Fibroblast of skin of left biceps (primary cell): ENCODE measurements at regions not wholly inside any gene's neighbourhood (a gene's known extent, or its start where the extent isn't known, plus 50 kb on each side); places are given as distances from the start of the nearest gene placed in this dataset.
"Not testable (repeated sequence)": the region's sequence is repeated elsewhere in the genome, so short reads cannot be mapped to it uniquely, and the experiment has no call there.

ENCODE experiments used
- DNase-seq, 2 experiments: peaks; one replicate each; pipeline ENCODE4 v3.0.0-alpha.2; 2013; ENCODE audit warnings: low read depth in 2 of 2

DNA sequence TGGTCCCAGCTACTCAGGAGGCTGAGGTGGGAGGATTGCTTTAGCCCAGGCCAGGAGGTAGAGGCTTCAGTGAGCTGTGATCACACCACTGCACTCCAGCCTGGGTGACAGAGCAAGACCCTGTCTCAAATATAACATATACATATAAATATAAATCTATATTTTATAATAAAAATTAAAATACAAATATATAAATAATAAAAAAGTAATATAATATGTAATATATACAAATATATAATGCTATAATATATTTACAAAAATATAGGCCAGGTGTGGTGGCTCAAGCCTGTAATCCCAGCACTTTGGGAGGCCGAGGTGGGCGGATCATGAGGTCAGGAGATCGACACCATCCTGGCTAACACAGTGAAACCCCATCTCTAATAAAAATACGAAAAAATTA is 131.4 kb downstream of the MFAP3L start:
- DNase-seq, result not testable (repeated sequence)

DNA sequence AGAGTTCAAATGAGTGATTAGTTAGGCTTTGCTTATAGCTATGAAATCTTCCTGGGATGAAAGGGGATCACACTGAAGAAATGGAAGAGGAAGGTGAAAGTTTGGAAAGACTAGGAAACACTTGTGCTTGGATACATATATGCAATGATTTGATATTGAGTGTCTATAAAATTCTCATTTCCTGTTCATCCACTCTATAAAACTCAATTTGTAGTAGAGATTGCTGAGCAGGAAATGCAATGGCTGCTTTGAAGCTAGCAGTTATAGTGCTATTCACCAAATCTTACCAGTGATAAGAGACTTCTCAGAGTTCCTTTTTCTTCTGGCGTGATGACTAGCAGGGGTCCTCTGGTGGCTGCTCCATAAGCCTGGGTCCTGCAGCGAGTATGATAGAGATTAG is 128.1 kb upstream of the HPF1 start:
- DNase-seq, result no peak

DNA sequence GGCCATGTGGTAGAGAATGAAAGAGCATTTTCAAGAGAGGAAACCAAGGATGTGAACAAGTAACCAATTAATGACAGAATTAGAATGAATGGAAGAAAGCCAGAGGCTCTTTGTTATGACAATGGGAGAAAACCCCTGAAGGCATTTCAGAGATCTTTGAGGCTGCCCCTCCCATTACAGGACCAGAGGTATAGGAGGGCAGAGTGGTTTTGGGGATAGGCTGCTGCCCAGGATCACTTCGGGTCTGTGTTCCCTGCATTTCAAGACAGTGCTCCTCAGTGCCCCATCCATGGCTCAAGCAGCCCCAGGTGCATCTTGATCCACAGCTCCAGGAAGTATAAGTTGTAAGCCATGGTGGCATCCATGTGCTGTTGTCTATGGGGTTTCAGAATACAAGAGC is 124.0 kb upstream of the HPF1 start:
- DNase-seq, result no peak

DNA sequence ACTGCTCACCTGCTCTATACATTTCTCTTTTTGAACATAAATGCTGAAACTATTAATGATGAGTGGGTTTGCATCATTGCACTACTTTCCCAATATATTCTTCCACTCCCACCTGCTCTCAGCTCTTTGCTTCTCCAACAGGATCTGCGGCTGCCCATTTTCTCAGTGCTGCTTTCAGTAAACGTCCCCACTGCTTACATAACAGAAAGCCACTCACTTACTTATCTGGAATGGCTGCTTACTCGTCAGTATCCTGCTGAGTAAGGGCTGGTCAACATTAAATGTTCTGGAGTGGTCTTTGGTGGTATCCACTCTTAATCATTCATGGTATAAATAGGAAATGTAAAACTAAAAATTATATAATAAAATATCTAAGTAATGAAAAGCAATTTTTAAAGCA is 112.8 kb upstream of the HPF1 start:
- DNase-seq, result no peak

DNA sequence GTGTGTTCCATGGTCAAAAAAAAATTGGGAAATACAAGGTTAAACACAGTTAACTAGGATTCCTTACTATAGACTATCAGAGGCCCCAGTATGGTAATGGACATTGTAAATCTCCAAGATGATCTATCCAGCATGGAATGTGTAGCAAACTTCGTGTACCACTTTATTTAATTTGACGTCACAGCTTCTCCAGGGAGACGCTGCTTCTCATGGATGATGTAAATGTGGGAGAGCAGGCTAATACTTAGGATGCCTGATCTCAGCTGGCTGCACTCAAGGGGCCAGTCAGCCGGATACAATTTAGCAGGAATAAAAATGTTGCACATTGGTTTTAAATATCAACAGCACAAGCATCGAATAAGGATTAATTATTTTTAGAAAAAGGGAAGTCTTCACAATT is 111.7 kb upstream of the HPF1 start:
- no peak for DNase-seq

DNA sequence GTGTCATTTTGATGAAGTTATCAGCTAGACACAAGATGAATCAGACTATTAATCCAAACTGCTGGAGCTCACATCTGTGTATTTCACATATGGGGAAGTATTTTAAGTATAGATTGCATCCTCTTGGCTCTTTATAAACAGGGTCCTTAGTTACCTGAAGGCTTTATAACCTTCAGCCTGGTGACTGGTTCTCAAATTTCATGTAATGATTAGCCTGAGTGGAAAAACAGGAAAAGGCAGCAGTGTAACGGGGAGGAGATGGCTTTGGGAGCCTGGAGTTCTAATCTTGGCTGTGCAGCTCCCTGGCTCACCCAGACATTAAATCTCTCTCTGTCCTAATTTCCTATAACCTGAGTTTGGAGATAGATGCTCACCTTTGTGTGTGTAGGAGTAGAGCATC is 103.8 kb upstream of the HPF1 start:
- no peak for DNase-seq

DNA sequence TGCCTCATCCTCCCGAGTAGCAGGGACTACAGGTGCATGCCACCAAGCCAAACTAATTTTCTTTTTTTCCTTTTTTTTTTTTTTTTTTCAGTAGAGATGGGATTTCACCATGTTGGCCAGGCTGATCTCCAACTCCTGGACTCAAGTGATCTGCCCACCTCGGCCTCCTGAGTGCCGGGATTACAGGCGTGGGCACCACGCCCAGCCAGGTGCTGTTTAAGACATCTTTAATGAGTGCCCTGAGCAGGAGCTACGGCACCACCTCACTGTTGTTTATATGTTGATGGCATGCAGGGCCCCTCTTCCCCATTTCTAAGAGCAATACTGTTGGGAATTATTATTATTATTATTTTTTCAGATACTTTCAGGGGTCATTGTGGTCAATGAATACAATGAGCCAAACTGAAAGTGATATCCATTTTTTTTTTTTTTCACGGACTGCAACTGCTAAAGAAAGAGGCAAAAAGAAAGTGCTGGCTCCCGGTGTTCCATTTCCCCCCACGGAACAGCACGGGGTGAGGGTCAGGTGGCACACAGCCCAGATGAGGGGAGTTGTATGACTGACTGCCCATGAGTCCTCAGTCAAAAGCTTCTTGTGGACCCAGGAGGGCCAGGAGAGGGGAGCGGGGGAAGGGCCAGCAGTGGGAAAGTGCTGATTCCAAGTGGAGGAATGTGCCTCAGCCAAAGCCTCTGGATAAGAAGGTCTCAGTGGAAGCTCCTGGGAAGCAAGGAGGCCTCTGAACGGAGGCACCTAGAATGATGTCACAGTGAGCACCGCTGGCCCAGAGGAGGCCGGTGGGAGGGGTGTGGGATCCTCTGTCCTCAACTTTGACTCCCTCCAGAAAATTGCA is 101.8 kb upstream of the HPF1 start:
- no peak for DNase-seq

DNA sequence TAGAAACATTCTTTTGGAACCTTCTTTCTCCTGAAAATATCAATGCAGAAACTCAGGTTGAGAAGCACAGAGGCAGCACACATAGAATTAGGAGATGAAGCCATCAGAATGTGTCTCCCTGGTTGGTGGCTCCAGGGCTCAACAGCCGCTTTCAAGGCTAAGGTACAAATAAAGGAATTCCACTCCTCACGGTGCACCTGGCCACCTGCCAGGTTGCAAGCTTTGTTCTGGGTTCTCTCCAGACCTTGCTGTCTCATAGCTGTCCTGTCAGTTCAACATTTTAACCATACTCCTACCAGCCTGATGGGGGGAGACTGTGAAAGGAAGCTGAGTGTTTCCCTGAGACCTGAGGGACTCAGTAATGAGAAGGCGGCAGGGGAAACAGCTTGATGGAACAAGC is 96.3 kb upstream of the HPF1 start:
- DNase-seq, result no peak

DNA sequence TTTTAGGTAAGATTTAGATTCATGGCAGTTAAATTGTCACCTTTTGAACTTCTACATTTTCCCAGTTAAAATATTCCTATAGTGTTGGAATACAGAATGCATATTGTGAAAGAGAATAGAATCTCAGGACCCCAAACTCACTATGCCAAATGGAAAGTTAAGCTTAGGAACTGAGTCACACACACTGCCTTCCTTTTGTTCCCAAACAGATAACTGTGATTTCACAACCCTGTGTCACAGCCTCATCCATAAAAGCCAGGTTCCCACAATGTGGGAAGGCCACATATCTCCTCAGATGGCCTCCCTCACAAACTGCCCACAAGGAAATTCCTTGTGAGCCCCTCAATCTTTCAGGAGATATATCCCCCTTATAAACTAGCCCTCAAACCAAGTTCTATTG is 94.7 kb upstream of the HPF1 start:
- DNase-seq, result no peak

DNA sequence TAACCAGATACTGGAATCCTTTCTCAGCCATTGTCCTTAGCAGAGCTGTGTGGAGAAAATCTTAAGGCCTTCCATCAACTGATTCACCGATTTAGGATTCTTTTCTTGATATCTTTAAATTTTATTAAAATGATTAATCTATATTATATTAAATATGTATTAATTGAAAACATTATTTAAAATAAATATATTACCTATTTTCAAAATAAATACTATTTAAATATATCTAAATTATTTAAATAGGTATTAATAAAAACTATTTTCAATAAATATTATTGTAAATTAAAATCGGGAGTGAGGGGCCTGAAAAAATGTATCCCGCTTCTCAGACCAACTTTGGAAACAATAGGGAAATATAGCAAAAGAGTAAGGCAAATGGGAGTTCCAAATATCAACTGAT is 94.0 kb upstream of the HPF1 start:
- no peak for DNase-seq

DNA sequence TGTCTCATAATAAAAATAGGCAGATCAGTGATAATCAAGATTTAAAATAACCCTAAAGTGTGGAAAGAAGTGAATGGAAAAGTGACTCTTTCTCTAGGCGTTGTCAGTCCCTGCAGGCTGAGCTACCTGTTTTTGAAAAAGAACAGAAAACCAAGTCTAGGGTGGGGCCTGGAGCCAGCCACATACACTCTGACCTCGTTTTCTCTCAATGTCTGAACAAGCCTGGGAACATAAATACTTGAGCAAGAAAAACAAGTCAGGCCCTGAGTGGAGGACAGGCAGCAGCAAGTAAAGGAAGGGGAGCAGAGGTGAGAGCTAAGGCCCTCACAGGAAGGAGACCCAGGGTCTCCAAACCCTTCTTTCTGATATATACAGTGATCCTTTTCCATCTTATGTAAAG is 91.7 kb upstream of the HPF1 start:
- no peak for DNase-seq

DNA sequence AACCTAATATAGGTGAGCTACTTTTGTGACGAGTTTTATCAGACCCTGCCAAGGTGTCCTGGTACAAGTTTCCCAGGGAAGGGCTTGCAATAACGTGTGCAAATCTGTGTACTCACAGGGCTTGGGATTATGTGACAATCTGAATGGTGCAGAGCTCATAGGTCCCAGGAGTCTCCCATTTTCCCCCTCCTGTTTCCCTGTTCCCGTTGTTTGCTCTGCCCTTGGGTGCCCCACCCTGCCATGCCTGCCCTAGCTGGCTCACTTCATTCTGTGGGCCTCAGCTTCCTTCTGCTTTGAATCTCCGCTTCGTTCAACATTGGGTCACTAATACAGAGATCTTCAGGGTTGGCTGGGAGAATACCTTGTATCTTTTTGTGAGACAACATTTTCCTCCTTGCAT is 90.3 kb upstream of the HPF1 start:
- no peak for DNase-seq

DNA sequence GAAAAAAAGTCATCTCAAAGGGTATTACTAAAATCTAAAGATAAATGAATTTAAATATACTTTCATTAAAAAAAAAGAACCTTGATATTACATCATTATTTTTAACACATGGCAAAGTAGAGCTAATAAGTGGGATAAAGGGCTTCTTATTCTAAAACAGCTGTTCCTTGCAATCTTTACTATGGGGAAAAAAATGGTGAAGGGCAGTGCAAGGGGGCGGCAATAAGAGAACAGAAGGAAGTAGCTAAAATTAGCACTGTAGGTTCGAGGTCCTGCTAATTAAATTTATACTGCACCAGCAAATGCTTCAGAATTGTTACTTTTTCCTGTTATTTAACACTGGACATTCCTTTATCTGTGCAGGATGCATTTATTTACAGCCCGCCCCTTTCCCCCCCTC is 89.4 kb upstream of the HPF1 start:
- no peak for DNase-seq

DNA sequence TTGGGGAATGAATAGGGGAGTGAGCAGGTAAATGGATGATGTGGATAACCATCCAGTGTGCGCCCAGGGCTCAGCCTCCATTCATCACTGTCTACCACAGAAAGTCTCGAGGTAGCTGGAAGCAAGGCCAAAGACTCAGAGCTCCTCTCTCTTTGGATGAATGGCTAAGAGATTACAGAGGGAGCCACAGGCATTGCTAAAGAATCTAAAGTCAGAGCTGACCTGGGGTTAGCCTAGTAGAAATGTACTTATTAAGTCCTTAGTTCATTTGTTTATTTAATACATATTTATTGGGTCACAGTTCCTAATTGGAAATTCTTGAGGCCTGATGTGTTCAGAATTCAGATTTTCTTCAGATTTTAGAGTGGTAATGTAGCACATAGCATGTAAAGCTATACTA is 88.7 kb upstream of the HPF1 start:
- no peak for DNase-seq

DNA sequence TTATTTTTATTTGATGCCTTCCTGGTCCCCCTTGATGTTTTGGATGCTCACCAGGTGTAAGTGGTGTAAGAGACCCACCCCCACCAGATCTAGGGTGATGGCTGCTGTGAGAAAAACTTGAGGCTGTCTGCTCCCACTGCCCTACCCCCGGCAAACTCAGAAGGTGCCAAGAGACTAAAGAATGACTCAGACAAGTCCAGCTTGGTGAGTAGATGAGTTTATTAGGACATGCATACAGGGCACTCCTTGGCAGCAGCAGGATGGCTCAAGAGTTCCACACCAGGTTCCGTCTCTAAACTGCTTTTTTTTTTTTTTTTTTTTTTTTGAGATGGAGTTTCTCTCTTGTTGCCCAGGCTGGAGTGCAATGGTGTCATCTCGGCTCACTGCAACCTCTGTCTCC is 84.0 kb upstream of the HPF1 start:
- no peak for DNase-seq

DNA sequence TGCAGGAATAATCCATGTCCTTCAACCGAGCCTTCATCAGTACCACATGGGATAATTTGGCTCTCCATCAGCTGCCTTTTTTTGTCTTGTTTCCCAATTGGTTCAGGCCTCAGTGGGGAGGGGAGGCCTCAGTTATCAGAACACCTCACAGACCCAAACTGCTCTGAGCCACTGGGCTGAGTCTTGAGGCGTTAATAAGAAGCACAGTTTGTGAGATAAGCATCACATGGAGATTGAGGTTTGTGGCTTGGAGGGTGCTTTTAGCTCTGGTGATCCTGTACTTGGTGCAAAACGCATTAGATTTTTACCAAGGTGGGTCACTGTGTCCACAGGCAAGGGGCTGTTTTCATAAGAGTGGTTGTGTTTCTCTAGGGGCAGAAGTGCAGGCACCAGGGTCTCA is 82.8 kb upstream of the HPF1 start:
- DNase-seq, result no peak

DNA sequence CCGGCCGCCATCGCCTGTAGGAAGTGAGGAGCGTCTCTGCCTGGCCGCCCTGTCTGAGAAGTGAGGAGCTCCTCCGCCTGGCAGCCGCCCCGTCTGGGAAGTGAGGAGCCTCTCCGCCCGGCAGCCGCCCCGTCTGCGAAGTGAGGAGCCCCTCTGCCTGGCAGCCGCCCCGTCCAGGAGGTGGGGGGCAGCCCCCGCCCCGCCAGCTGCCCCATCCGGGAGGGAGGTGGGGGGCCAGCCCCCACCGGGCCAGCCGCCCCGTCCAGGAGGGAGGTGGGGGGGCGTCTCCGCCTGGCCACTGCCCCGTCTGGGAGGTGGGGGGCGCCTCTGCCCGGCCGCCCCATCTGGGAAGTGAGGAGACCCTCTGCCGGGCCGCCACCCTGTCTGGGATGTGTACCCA is 70.6 kb upstream of the HPF1 start:
- DNase-seq, result not testable (repeated sequence)

DNA sequence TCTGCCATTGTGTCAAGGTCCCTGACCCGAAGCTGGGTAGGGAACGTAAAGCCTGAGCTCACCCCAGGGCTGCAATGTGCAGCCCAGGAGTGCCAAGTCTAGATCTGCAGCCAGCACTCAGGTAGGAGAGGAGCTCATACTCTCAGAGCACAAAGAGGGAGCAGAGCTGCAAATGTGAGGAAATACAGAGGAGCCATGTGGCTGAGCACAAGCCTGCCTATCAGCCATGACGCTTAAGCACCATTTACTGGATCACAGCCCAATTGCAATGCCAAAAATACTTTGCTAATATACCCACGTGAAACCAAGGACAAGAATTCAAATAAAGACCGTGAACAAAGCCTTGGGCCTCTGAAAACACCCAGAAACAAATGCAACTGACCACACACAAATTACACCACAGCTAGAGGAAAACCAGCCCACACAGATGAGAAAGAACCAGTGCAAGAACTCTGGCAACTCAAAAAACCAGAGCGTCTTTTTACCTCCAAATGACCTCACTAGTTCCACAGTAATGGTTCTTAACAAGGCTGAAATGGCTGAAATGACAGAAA is 69.0 kb upstream of the HPF1 start:
- DNase-seq, result no peak

DNA sequence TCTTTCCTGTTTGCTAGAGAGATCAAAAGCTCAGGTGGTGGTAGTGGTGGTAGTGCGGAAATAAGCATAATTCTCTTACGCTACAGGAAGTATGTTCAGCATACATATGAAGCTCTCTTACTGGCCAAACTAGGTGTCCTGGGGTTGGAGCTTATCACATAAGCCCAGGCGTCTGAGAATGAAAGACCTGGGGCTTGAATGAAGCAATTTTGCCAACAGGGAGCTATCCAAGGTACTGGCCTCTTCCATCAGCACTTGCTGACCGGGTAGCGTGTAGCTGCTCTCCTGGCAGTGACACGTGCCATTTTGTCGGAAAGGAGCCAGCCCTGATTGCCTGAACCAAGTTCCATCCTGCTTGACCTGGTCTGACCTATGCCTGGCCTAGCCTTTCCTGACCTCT is 65.9 kb upstream of the HPF1 start:
- DNase-seq, result peak; percentile 17 to 26

DNA sequence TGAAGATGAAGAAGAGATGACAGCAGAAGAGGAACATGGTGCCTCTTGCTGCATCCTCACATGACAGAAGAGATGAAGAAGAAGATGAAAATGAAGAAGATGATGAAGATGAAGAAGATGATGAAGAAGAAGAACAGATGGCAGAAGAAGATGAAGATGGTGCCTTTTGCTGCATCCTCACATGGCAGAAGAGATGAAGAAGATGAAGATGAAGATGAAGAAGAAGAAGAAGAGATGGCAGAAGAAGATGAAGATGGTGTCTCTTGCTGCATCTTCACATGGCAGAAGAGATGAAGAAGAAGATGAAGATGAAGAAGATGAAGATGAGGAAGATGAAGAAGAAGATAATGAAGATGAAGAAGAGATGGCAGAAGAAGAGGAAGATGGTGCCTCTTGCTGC is 63.7 kb upstream of the HPF1 start:
- no peak for DNase-seq

DNA sequence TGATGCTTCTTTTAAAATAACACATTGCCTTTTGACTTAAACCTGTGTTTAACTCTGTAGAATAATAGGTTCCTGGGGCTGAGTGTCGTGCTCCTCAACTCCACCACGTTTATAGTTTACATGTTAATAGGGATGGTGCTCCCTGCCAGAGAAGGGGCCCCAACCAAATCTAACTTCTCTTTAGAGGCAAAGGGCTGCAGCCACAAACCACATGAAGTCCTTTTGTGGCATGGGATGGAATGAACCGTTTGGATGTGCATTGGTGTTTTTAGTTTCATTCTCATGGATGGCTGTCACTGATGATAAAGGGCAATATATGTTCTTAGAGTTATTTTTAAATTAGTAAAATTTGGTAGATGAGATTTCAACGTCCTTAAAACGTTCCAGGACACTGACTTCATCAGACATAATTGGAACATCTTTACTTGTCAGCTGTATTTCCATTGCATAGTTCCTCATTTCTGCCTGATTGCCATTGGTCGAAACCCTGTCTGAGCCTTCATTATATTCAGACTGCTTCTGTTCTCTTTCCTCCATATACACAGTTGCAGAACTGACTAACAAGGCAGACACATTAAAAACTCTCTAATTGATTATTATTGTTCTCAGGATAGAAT is 60.4 kb upstream of the HPF1 start:
- no peak for DNase-seq

DNA sequence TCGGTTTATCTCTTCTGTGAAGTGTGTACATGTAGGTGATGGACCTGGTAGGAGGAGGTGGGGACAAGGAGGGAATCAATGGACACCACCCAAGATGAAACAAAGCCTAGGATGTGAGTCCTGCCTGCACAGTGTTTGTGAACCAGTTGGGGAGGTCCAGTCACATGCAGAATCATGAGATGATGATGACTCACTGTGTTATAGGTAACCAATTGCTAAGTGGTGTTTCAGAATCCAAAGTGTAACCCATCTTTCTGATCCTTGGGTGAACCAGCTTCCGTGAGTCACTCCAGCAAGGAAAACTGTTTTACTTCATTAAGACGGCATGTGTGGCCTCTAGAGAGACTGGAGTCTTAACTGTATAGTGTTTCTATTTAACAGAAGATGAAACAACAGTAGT is 57.9 kb upstream of the HPF1 start:
- no peak for DNase-seq

DNA sequence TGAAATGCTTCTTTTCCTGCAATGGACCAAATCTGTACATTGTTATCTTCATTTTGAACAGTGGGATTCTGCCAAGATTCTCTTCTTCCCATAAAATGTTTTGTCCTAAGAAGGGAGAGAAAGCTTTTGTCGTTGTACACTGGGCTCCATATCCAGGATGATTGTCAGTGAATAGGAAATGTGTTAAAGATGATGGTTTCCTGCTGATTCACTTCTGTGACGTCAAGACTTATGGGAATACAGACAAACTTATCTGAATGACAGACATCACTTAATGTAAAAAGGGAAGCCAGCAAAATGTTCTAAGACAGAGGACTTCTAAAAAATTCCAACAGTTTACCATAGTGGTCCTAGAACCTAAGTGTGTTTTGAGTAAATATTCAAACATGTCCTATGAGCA is 53.7 kb upstream of the HPF1 start:
- DNase-seq, result no peak
